ENCODE measurements at regions not wholly inside any gene's neighbourhood (a gene's known extent, or its start where the extent isn't known, plus 50 kb on each side); places are given as distances from the start of the nearest gene placed in this dataset.

DNA sequence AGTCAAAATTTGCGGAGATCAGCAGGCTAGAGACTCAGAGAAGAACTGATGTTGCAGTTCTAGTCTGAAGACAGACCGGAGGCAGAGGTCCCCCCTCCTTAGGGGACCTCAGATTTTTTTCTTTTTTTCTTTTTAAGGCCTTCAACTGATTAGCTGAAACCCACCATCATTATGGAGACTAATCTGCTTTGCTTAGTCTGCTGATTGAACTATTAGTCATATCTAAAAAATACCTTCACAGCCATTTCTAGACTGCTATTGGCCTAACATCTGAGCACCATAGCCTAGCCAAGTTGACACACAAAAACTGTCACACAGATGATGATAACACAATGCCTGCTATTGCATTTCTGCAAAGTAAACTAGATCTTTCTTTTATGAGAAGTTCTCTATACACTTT is 141.1 kb upstream of the TNFAIP3 start:
- Histone ChIP-seq H3K4me1 (no peaks in the 10 kb centered on the region), H3K27ac (no peak overlapping the region), H3K27me3 (ENCODE audit: control insufficient read depth, insufficient read depth, low read length) (no peaks in the 10 kb centered on the region), H3K36me3 (ENCODE audit: control insufficient read depth, insufficient read depth, low read length) (no peaks in the 10 kb centered on the region), H3K4me2 (ENCODE audit: low read length) (no peak overlapping the region), H2AFZ (no peak overlapping the region), H3K9me3 (ENCODE audit: control insufficient read depth, low read length) (no peaks in the 10 kb centered on the region), H3K4me3 (ENCODE audit: low read depth, low read length) (no peak overlapping the region), H3K79me2 (no peaks in the 10 kb centered on the region), H3K9ac (no peak overlapping the region)
- TF ChIP-seq, protein P1, sequence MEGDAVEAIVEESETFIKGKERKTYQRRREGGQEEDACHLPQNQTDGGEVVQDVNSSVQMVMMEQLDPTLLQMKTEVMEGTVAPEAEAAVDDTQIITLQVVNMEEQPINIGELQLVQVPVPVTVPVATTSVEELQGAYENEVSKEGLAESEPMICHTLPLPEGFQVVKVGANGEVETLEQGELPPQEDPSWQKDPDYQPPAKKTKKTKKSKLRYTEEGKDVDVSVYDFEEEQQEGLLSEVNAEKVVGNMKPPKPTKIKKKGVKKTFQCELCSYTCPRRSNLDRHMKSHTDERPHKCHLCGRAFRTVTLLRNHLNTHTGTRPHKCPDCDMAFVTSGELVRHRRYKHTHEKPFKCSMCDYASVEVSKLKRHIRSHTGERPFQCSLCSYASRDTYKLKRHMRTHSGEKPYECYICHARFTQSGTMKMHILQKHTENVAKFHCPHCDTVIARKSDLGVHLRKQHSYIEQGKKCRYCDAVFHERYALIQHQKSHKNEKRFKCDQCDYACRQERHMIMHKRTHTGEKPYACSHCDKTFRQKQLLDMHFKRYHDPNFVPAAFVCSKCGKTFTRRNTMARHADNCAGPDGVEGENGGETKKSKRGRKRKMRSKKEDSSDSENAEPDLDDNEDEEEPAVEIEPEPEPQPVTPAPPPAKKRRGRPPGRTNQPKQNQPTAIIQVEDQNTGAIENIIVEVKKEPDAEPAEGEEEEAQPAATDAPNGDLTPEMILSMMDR (IDR thresholded peaks at IDR 0.05): no peak

DNA sequence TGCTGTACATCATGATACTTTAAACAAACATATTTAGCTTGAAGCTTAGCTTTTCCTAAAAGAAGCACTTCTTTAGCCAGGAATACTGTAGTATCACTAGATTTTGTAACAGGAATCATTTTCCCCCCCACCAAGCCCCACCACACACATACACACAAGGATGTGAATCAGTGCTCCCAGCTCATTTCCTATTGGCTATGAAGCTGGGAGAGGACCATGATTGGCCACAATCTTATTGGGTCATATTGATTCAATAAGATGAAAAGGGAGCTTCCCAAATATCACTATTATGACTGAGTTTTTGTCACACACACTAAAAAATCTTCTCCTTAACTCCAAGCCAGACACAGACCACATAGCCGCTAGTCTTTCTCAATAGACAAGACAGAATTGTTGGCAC is 140.5 kb upstream of the TNFAIP3 start:
- Histone ChIP-seq H3K9me3 (ENCODE audit: control insufficient read depth, low read length) (no peaks in the 10 kb centered on the region), H3K4me3 (ENCODE audit: low read depth, low read length) (no peak overlapping the region), H2AFZ (no peak overlapping the region), H3K27ac (no peak overlapping the region), H3K36me3 (ENCODE audit: control insufficient read depth, insufficient read depth, low read length) (no peaks in the 10 kb centered on the region), H3K27me3 (ENCODE audit: control insufficient read depth, insufficient read depth, low read length) (no peaks in the 10 kb centered on the region), H3K4me1 (no peaks in the 10 kb centered on the region), H3K4me2 (ENCODE audit: low read length) (no peak overlapping the region), H3K79me2 (no peaks in the 10 kb centered on the region), H3K9ac (no peak overlapping the region)
- TF ChIP-seq, protein P1 (IDR thresholded peaks at IDR 0.05): no peak

DNA sequence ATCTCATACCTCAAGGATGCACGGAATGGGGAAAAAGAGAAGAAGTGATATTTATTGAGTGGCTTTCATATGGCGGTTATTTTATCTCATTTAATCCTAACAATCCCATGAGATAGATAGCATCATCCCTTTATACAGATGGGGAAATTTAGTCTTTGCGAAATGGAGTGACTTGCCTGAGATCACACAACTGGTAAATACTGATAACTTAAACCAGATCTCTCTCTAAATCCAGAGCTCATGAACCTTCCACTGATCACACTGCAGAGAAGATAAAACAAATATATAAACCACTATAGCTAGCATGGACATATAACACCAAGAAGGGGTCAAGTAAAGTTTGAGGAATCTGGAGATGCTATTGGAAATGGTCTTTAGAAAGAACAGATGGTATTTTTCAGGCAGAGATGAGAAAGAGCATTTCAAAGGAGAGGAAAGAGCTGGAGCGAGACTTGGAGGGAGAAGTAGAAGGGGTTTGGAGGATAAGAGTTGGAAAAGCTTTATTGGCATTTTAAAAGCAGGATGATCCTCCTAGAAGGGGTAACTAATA is 139.8 kb upstream of the TNFAIP3 start:
- Histone ChIP-seq H3K4me3 (ENCODE audit: low read depth, low read length) (no peak overlapping the region), H2AFZ (no peak overlapping the region), H3K27me3 (ENCODE audit: control insufficient read depth, insufficient read depth, low read length) (no peaks in the 10 kb centered on the region), H3K36me3 (ENCODE audit: control insufficient read depth, insufficient read depth, low read length) (no peaks in the 10 kb centered on the region), H3K4me2 (ENCODE audit: low read length) (no peak overlapping the region), H3K9me3 (ENCODE audit: control insufficient read depth, low read length) (no peaks in the 10 kb centered on the region), H3K79me2 (no peaks in the 10 kb centered on the region), H3K9ac (no peak overlapping the region), H3K4me1 (no peaks in the 10 kb centered on the region), H3K27ac (no peak overlapping the region)
- TF ChIP-seq, protein P1 (IDR thresholded peaks at IDR 0.05): no peak

DNA sequence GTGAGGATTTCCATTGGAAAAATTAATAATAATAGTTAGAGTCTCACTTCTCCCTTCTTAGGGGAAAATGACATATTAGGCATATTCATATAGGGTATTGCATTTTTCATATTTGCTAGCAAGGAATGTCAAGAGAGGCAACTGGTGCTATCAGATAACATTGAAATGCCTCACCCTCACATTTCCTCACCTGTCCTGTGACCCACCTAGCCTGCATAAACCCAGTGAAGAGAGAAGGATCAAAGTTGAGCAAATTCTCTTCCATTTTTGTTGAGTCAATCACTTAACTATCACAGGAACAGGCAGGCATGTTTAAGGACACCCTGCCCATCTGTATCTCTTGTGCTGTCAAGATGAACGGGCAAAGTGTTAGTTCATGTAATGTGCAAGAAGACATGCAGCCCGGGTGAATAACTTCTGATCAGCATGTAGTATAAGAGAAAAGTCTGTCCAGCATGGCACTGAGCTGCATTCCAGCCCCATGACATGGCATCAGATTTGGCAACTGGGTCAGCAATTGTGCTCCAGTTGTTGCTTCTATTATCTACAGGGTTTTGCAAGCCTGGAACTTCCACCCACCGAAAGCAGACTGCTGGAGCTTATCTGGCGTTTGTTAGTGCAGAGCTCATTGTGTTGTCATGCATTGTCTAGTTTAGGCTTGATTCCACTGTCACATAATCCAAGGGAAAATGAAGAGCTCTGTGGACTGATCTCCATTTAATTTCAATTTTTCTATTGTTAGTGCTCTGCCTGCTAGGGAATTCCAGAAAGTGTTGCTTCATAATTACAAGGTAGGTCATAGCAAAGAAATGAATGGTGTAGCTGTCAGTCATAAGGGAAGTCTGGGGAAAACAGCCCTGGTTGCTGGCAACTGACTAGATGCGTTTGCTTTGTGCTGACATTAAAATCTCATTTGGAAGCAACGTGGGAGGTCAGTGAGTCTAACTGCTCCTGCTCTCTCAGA is 138.4 kb upstream of the TNFAIP3 start:
- no peaks in the 10 kb centered on the region for H3K9me3 ChIP-seq (ENCODE audit: control insufficient read depth, low read length)
- no peaks in the 10 kb centered on the region for H3K27me3 ChIP-seq (ENCODE audit: control insufficient read depth, insufficient read depth, low read length)
- no peak overlapping the region for H3K9ac ChIP-seq
- H2AFZ ChIP-seq: no peak overlapping the region
- TF ChIP-seq, protein P1 (IDR thresholded peaks at IDR 0.05): no peak
- H3K79me2 ChIP-seq: no peaks in the 10 kb centered on the region
- no peak overlapping the region for H3K4me2 ChIP-seq (ENCODE audit: low read length)
- no peak overlapping the region for H3K4me3 ChIP-seq (ENCODE audit: low read depth, low read length)
- no peak overlapping the region for H3K27ac ChIP-seq
- H3K4me1 ChIP-seq: no peaks in the 10 kb centered on the region
- H3K36me3 ChIP-seq (ENCODE audit: control insufficient read depth, insufficient read depth, low read length): no peaks in the 10 kb centered on the region
